ENCODE measurements at regions not wholly inside any gene's neighbourhood (a gene's known extent, or its start where the extent isn't known, plus 50 kb on each side); places are given as distances from the start of the nearest gene placed in this dataset.
"Not testable (repeated sequence)": the region's sequence is repeated elsewhere in the genome, so short reads cannot be mapped to it uniquely, and the experiment has no call there.

- FAIRE-seq (no peak), DNase-seq (peak; percentile 57 to 93 (median 91))
- Histone ChIP-seq H3K36me3 (ENCODE audit: control insufficient read depth in 2 of 3, insufficient read depth in 3 of 3, low read length in 3 of 3) (no peaks in the 10 kb centered on the region), H3K27ac (ENCODE audit: low read depth in 2 of 2, low read length in 2 of 2) (no peak overlapping the region), H3K9me3 (ENCODE audit: control insufficient read depth in 2 of 3, insufficient read depth in 1 of 3, low read length in 3 of 3) (no peaks in the 10 kb centered on the region), H3K4me3 (ENCODE audit: low read length in 3 of 3) (no peak overlapping the region), H3K27me3 (ENCODE audit: control insufficient read depth, insufficient read depth, low read length) (no peaks in the 10 kb centered on the region), H3K4me1 (ENCODE audit: control insufficient read depth in 2 of 3, insufficient read depth in 2 of 3, low read depth in 1 of 3, low read length in 3 of 3) (no peaks in the 10 kb centered on the region), H3K9ac (ENCODE audit: low read length in 3 of 3) (no peak overlapping the region)
- intact Hi-C loops (cut with DNase I) = no loop called here
- TF ChIP-seq CTCF (IDR thresholded peaks at IDR 0.05; ENCODE audit: borderline replicate concordance, extremely low read depth, insufficient read depth) = no peak
Observed at GRCh38 chr15:84151205-84151931, 84.2 kb upstream of the GOLGA6L4 start.

- H3K27ac ChIP-seq (ENCODE audit: low read depth in 2 of 2, low read length in 2 of 2); FAIRE-seq; H3K4me1 ChIP-seq (ENCODE audit: control insufficient read depth in 2 of 3, insufficient read depth in 2 of 3, low read depth in 1 of 3, low read length in 3 of 3); intact Hi-C loops (cut with DNase I); H3K27me3 ChIP-seq (ENCODE audit: control insufficient read depth, insufficient read depth, low read length); H3K9ac ChIP-seq (ENCODE audit: low read length in 3 of 3); H3K4me3 ChIP-seq (ENCODE audit: low read length in 3 of 3); H3K36me3 ChIP-seq (ENCODE audit: control insufficient read depth in 2 of 3, insufficient read depth in 3 of 3, low read length in 3 of 3); H3K9me3 ChIP-seq (ENCODE audit: control insufficient read depth in 2 of 3, insufficient read depth in 1 of 3, low read length in 3 of 3): not testable (repeated sequence)
- peak in 1 of 5 donors; percentile 34 for DNase-seq
Observed at GRCh38 chr15:84152381-84152979, 83.1 kb upstream of the GOLGA6L4 start.

GRCh38 chr15:84153655-84154140 is 81.9 kb upstream of the GOLGA6L4 start:
- H3K36me3 ChIP-seq (ENCODE audit: control insufficient read depth in 2 of 3, insufficient read depth in 3 of 3, low read length in 3 of 3); H3K4me3 ChIP-seq (ENCODE audit: low read length in 3 of 3); H3K9ac ChIP-seq (ENCODE audit: low read length in 3 of 3); H3K27ac ChIP-seq (ENCODE audit: low read depth in 2 of 2, low read length in 2 of 2); intact Hi-C loops (cut with DNase I); H3K9me3 ChIP-seq (ENCODE audit: control insufficient read depth in 2 of 3, insufficient read depth in 1 of 3, low read length in 3 of 3); H3K4me1 ChIP-seq (ENCODE audit: control insufficient read depth in 2 of 3, insufficient read depth in 2 of 3, low read depth in 1 of 3, low read length in 3 of 3); H3K27me3 ChIP-seq (ENCODE audit: control insufficient read depth, insufficient read depth, low read length); FAIRE-seq: not testable (repeated sequence)
- peak in 2 of 5 donors; percentile 28 to 40 for DNase-seq

- FAIRE-seq; H3K4me1 ChIP-seq (ENCODE audit: control insufficient read depth in 2 of 3, insufficient read depth in 2 of 3, low read depth in 1 of 3, low read length in 3 of 3); H3K36me3 ChIP-seq (ENCODE audit: control insufficient read depth in 2 of 3, insufficient read depth in 3 of 3, low read length in 3 of 3); intact Hi-C loops (cut with DNase I); H3K27ac ChIP-seq (ENCODE audit: low read depth in 2 of 2, low read length in 2 of 2); H3K4me3 ChIP-seq (ENCODE audit: low read length in 3 of 3); H3K9ac ChIP-seq (ENCODE audit: low read length in 3 of 3); DNase-seq; H3K27me3 ChIP-seq (ENCODE audit: control insufficient read depth, insufficient read depth, low read length); H3K9me3 ChIP-seq (ENCODE audit: control insufficient read depth in 2 of 3, insufficient read depth in 1 of 3, low read length in 3 of 3): not testable (repeated sequence)
Observed at GRCh38 chr15:84154314-84154713, 81.3 kb upstream of the GOLGA6L4 start.

- H3K27ac ChIP-seq (ENCODE audit: low read depth in 2 of 2, low read length in 2 of 2); H3K36me3 ChIP-seq (ENCODE audit: control insufficient read depth in 2 of 3, insufficient read depth in 3 of 3, low read length in 3 of 3); H3K27me3 ChIP-seq (ENCODE audit: control insufficient read depth, insufficient read depth, low read length); H3K9me3 ChIP-seq (ENCODE audit: control insufficient read depth in 2 of 3, insufficient read depth in 1 of 3, low read length in 3 of 3); H3K4me1 ChIP-seq (ENCODE audit: control insufficient read depth in 2 of 3, insufficient read depth in 2 of 3, low read depth in 1 of 3, low read length in 3 of 3); H3K9ac ChIP-seq (ENCODE audit: low read length in 3 of 3); DNase-seq; H3K4me3 ChIP-seq (ENCODE audit: low read length in 3 of 3); intact Hi-C loops (cut with DNase I); FAIRE-seq: not testable (repeated sequence)
Observed at GRCh38 chr15:84154787-84155186, 80.8 kb upstream of the GOLGA6L4 start.

GRCh38 chr15:84155792-84156587 is 79.6 kb upstream of the GOLGA6L4 start:
- H3K36me3 ChIP-seq (ENCODE audit: control insufficient read depth in 2 of 3, insufficient read depth in 3 of 3, low read length in 3 of 3); FAIRE-seq; H3K4me1 ChIP-seq (ENCODE audit: control insufficient read depth in 2 of 3, insufficient read depth in 2 of 3, low read depth in 1 of 3, low read length in 3 of 3); H3K9me3 ChIP-seq (ENCODE audit: control insufficient read depth in 2 of 3, insufficient read depth in 1 of 3, low read length in 3 of 3); intact Hi-C loops (cut with DNase I); H3K27me3 ChIP-seq (ENCODE audit: control insufficient read depth, insufficient read depth, low read length); H3K9ac ChIP-seq (ENCODE audit: low read length in 3 of 3); H3K27ac ChIP-seq (ENCODE audit: low read depth in 2 of 2, low read length in 2 of 2); H3K4me3 ChIP-seq (ENCODE audit: low read length in 3 of 3): not testable (repeated sequence)
- DNase-seq = peak; percentile 56 to 80 (median 76)

GRCh38 chr15:84156588-84156840 is 79.1 kb upstream of the GOLGA6L4 start:
- H3K4me3 ChIP-seq (ENCODE audit: low read length in 3 of 3); H3K9me3 ChIP-seq (ENCODE audit: control insufficient read depth in 2 of 3, insufficient read depth in 1 of 3, low read length in 3 of 3); H3K36me3 ChIP-seq (ENCODE audit: control insufficient read depth in 2 of 3, insufficient read depth in 3 of 3, low read length in 3 of 3); intact Hi-C loops (cut with DNase I); FAIRE-seq; H3K27ac ChIP-seq (ENCODE audit: low read depth in 2 of 2, low read length in 2 of 2); H3K4me1 ChIP-seq (ENCODE audit: control insufficient read depth in 2 of 3, insufficient read depth in 2 of 3, low read depth in 1 of 3, low read length in 3 of 3); H3K27me3 ChIP-seq (ENCODE audit: control insufficient read depth, insufficient read depth, low read length); H3K9ac ChIP-seq (ENCODE audit: low read length in 3 of 3): not testable (repeated sequence)
- DNase-seq = peak in 2 of 5 donors; percentile 41 to 48

Data from kidney (tissue), 13 donors.